Transverse colon (tissue), 3 donors: ENCODE measurements at regions not wholly inside any gene's neighbourhood (a gene's known extent, or its start where the extent isn't known, plus 50 kb on each side); places are given as distances from the start of the nearest gene placed in this dataset.

ENCODE experiments used
- POLR2A ChIP-seq: fragments of 450-650 bp; IDR thresholded peaks from one replicate; pipeline ENCODE4 v1.6.1; 2016; ENCODE audit warnings: antibody characterized with exemption, mild to moderate bottlenecking, moderate library complexity
- TF ChIP-seq, protein P1 (sequence below), 5 experiments: fragments of 200-600 bp in 3 of 5; fragments of 450-650 bp in 2 of 5; sonication (generic) in 3 of 5; IDR thresholded peaks; 1 replicate in 2 of 5; 2 replicates in 3 of 5; pipeline ENCODE4 v1.5.1; 2016 to 2017; ENCODE audit warnings: antibody characterized with exemption in 5 of 5, inconsistent platforms in 3 of 5, mild to moderate bottlenecking in 2 of 5, moderate library complexity in 1 of 5

DNA sequence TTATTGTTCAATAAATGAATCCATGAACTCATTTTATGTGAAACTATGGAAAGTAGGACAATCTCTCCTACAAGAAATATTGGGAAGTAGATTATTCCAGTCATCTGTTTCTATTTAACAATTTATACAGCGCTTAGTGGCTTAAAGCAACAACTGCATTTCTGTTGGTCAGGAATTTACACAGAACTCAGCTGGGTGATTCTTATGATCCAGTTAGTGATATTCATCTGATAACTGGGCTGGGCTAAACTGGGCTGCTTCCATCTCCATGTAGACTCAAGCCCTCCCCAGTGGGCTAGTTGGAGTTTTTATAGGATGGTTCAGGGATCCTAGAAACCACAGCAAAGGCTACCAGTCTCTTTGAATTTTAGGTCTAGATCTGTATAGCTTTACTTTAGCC lies 497.9 kb upstream of the NEGR1 start:
- TF ChIP-seq, protein P1, sequence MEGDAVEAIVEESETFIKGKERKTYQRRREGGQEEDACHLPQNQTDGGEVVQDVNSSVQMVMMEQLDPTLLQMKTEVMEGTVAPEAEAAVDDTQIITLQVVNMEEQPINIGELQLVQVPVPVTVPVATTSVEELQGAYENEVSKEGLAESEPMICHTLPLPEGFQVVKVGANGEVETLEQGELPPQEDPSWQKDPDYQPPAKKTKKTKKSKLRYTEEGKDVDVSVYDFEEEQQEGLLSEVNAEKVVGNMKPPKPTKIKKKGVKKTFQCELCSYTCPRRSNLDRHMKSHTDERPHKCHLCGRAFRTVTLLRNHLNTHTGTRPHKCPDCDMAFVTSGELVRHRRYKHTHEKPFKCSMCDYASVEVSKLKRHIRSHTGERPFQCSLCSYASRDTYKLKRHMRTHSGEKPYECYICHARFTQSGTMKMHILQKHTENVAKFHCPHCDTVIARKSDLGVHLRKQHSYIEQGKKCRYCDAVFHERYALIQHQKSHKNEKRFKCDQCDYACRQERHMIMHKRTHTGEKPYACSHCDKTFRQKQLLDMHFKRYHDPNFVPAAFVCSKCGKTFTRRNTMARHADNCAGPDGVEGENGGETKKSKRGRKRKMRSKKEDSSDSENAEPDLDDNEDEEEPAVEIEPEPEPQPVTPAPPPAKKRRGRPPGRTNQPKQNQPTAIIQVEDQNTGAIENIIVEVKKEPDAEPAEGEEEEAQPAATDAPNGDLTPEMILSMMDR (IDR thresholded peaks at IDR 0.05): no peak
- TF ChIP-seq POLR2A: no peak
